GM12892 (cell line): ENCODE measurements at regions not wholly inside any gene's neighbourhood (a gene's known extent, or its start where the extent isn't known, plus 50 kb on each side); places are given as distances from the start of the nearest gene placed in this dataset.

Experiments
- POLR2A ChIP-seq: IDR thresholded peaks from 2 replicates; pipeline ENCODE4 v1.6.1; 2011; ENCODE audit warnings: low read depth, low read length, control low read depth
- POLR2AphosphoS5 ChIP-seq: IDR thresholded peaks from 2 replicates; pipeline ENCODE4 v1.6.1; 2011; ENCODE audit warnings: low read depth, low read length, control low read depth
- TAF1 ChIP-seq: IDR thresholded peaks from 2 replicates; pipeline ENCODE4 v1.6.1; 2011; ENCODE audit warnings: low read depth, mild to moderate bottlenecking, control low read depth, low read length, borderline replicate concordance

DNA sequence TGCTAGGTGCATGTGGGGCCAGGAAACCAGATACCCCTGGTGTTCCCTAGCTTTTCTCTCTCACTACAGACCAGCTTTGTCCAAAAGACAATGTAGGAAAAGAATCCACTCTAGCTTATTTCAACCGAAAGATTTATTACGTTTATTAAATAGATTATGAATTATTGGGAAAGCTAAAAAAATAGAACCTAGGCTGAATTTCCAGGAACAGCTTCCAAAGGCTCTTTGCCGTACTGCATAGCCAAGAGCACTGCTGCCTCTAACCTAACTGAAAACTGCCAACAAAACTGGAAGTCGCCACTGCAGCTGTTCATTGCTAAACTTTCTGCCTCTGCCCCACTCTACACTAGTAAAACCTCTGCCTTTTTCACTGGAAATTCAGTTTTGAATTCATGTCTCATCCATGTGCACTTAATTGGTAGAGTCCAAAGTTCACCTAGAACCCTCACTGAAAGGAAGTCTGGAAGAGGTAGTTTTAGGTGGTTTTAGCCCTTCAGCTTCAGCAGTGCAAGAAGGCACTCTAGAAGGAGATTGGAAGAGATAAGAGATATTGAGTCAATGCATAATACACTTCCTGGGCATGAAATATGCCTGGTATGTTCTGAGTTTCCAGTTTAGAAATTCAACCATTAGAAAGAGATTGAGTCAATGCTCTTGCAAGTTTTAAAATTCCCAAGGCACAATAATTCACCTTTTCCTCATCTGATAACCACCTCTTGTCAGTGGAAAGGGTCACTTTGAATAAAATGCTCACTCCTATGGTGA, 927.9 kb downstream of the MAT2B start:
- TF ChIP-seq POLR2AphosphoS5 (no peak), TAF1 (no peak), POLR2A (no peak)
